Duodenal mucosa (tissue), 2 donors: ENCODE measurements at regions not wholly inside any gene's neighbourhood (a gene's known extent, or its start where the extent isn't known, plus 50 kb on each side); places are given as distances from the start of the nearest gene placed in this dataset.

ENCODE experiments used
- H3K27ac ChIP-seq: one replicate; pipeline ENCODE4 v1.7.0; 2013; ENCODE audit warnings: low read depth, low read length
- H3K27me3 ChIP-seq, 2 donors: one replicate each; pipeline ENCODE4 v1.7.0; 2013; ENCODE audit warnings: low read length in 2 of 2, control low read depth in 1 of 2; ENCODE audit not compliant: insufficient read depth in 2 of 2, control insufficient read depth in 1 of 2
- H3K36me3 ChIP-seq, 2 donors: one replicate each; pipeline ENCODE4 v1.7.0; 2013; ENCODE audit warnings: low read length in 2 of 2, control low read depth in 1 of 2; ENCODE audit not compliant: insufficient read depth in 2 of 2, control insufficient read depth in 1 of 2
- H3K4me1 ChIP-seq, 2 donors: one replicate each; pipeline ENCODE4 v1.7.0; 2013; ENCODE audit warnings: low read length in 2 of 2, control low read depth in 1 of 2; ENCODE audit not compliant: insufficient read depth in 2 of 2, control insufficient read depth in 1 of 2
- H3K4me3 ChIP-seq, 2 donors: one replicate each; pipeline ENCODE4 v1.7.0; 2013; ENCODE audit warnings: low read length in 2 of 2, low read depth in 1 of 2
- H3K9ac ChIP-seq, 2 donors: one replicate each; pipeline ENCODE4 v1.7.0; 2013; ENCODE audit warnings: low read length in 2 of 2, low read depth in 1 of 2
- H3K9me3 ChIP-seq, 2 donors: one replicate each; pipeline ENCODE4 v1.7.0; 2013; ENCODE audit warnings: low read length in 2 of 2, control low read depth in 1 of 2; ENCODE audit not compliant: control insufficient read depth in 1 of 2

DNA sequence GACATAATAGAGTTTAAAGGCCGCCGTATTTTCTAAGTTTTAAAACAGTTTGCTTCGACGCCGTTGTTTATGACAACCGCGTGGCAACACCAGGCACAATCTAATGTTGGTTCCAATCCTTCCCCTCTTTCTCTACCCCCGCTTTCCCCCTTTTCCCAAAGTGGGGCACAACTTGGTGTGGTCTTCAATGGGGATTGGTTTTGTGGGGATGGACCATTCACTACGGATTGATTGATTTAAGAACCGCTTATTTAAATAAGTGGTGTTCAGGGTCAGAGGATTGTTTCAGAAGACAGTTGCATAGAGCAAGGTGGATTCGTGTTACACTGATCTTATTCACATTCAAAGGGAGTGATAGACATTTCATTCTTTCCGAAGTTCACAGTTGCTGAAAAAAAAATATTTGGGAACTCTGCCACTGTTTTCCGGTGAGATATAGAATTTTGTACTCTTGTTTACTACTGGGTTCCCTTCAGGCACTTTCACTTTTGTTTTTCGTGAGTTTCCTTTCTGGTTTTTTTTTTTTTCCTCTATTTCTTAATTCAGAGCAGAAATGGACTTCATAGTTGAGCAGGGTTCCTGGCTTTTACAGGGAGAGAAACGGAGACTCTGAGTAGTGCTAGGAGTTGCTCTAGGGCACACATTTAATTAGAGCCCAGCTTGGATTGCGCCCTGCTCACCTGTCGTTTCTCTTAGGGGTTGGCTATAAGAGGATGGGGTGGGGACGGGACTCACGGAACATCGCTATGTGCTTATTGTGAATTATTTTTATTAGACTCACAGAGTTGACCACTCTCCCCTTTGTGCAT, 79.6 kb upstream of the AK4 start:
- H3K9me3 ChIP-seq: no peaks in the 10 kb centered on the region
- H3K4me1 ChIP-seq: peaks cover 13 to 23% of the 10 kb centered on the region in 2 donors
- H3K27ac ChIP-seq: peak overlapping the region; percentile 96
- no peaks in the 10 kb centered on the region for H3K27me3 ChIP-seq
- H3K4me3 ChIP-seq: peak overlapping the region; percentile 86 to 94
- H3K9ac ChIP-seq: peak overlapping the region; percentile 80 to 94
- no peaks in the 10 kb centered on the region for H3K36me3 ChIP-seq

GRCh38 chr1:65069011-65069565, 78.9 kb upstream of the AK4 start:
- Histone ChIP-seq H3K36me3 (no peaks in the 10 kb centered on the region), H3K27me3 (no peaks in the 10 kb centered on the region), H3K9ac (peak overlapping the region; percentile 80 to 94), H3K9me3 (no peaks in the 10 kb centered on the region), H3K4me3 (peak overlapping the region; percentile 86 to 94), H3K4me1 (peaks cover 13 to 23% of the 10 kb centered on the region in 2 donors), H3K27ac (no peak overlapping the region)

- Histone ChIP-seq H3K9ac (no peak overlapping the region), H3K4me3 (no peak overlapping the region), H3K27me3 (no peaks in the 10 kb centered on the region), H3K9me3 (no peaks in the 10 kb centered on the region), H3K36me3 (no peaks in the 10 kb centered on the region), H3K27ac (no peak overlapping the region), H3K4me1 (peaks cover 4 to 9% of the 10 kb centered on the region in 2 donors)
Observed at GRCh38 chr1:65072845-65073244, 75.2 kb upstream of the AK4 start.

- no peaks in the 10 kb centered on the region for H3K4me1 ChIP-seq
- H3K27ac ChIP-seq: no peak overlapping the region
- H3K36me3 ChIP-seq: no peaks in the 10 kb centered on the region
- no peak overlapping the region for H3K4me3 ChIP-seq
- peak overlapping the region in 1 of 2 donors; percentile 6 for H3K9ac ChIP-seq
- no peaks in the 10 kb centered on the region for H3K27me3 ChIP-seq
- no peaks in the 10 kb centered on the region for H3K9me3 ChIP-seq
Observed at GRCh38 chr1:65075123-65075976, 72.7 kb upstream of the AK4 start.

DNA sequence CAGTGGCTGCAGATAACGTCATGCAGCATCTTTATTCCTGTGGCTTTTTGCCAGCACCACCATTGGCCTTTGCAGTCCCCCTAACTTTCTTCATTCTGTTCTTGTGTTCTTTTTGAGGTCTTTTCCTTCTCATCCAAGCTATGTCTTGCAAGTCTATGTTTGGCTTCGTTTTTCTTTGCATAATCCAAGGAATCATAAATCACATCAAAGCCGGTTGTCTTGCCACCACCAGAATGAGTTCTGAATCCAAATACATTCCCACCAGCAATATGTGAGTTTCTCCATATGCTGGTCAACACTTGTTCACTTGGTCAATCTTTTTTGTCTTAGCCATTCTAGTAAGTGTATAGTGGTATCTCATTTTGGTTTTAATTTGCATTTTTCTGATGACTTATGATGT, 70.6 kb upstream of the AK4 start:
- Histone ChIP-seq H3K36me3 (no peaks in the 10 kb centered on the region), H3K4me3 (no peak overlapping the region), H3K27me3 (no peaks in the 10 kb centered on the region), H3K27ac (no peak overlapping the region), H3K9ac (no peak overlapping the region), H3K4me1 (no peaks in the 10 kb centered on the region), H3K9me3 (no peaks in the 10 kb centered on the region)

GRCh38 chr1:65079941-65080340, 68.1 kb upstream of the AK4 start:
- no peaks in the 10 kb centered on the region for H3K36me3 ChIP-seq
- no peak overlapping the region for H3K9ac ChIP-seq
- no peak overlapping the region for H3K27ac ChIP-seq
- H3K9me3 ChIP-seq: no peaks in the 10 kb centered on the region
- no peaks in the 10 kb centered on the region for H3K4me1 ChIP-seq
- H3K4me3 ChIP-seq: no peak overlapping the region
- no peaks in the 10 kb centered on the region for H3K27me3 ChIP-seq

DNA sequence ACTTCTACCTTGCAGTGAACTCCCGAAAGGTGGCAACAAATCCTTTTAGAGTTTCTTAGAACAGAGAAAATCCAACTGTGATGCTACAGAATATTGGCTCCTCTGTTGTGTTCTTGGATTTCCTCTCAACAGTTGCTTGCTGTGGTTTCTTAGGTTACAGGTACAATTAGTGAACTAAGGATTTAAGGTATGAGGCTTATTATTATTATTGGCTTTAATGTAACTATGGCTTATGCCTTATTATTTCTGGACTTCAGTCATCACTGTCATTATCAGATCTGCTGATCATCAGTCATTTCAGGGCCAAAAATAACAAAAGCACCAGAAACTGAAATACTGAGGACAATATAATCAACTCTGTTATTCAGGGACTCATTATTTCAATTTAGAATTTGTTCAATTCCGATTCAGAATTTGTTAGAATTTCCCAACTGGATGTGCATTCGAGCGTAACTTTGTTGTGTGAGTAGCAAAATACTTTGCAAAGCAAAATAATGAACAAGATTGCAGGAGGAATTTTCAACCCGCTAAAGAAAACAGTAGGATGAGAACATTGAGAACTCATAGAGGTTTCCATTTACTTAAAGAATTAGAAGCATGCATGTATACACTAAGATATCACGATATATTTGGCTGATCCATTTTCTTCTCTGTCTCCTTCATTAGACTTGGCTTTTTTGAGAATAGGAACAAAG, 65.5 kb upstream of the AK4 start:
- Histone ChIP-seq H3K27me3 (no peaks in the 10 kb centered on the region), H3K27ac (no peak overlapping the region), H3K9me3 (no peaks in the 10 kb centered on the region), H3K4me1 (no peaks in the 10 kb centered on the region), H3K9ac (no peak overlapping the region), H3K4me3 (no peak overlapping the region), H3K36me3 (no peaks in the 10 kb centered on the region)

GRCh38 chr1:65083263-65083896, 64.6 kb upstream of the AK4 start:
- H3K27ac ChIP-seq: no peak overlapping the region
- no peaks in the 10 kb centered on the region for H3K27me3 ChIP-seq
- H3K9me3 ChIP-seq: peaks cover 0 to 3% of the 10 kb centered on the region in 2 donors
- no peaks in the 10 kb centered on the region for H3K36me3 ChIP-seq
- H3K4me3 ChIP-seq: no peak overlapping the region
- no peak overlapping the region for H3K9ac ChIP-seq
- H3K4me1 ChIP-seq: no peaks in the 10 kb centered on the region

DNA sequence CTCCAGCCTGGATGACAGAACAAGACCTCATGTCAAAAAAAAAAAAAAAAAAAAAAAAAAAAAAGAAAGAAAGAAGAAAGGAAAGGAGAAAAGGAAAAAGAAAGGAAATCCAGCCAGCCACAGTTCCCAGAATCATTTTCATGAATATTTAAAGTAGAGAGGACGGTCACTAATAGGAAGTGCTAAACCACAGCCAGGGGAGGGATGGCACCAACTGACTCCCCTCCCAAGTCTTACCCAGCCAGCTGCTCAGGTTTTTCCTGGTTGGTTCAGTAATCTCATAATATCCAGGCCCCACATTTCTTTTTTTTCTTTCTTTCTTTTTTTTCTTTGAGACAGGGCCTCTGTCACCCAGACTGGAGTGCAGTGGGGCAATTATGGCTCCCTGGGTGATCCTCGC, 63.9 kb upstream of the AK4 start:
- Histone ChIP-seq H3K9ac (no peak overlapping the region), H3K27ac (no peak overlapping the region), H3K36me3 (no peaks in the 10 kb centered on the region), H3K27me3 (no peaks in the 10 kb centered on the region), H3K4me3 (no peak overlapping the region), H3K9me3 (peaks cover 0 to 3% of the 10 kb centered on the region in 2 donors), H3K4me1 (no peaks in the 10 kb centered on the region)
